GM18858 (cell line): ENCODE measurements at regions not wholly inside any gene's neighbourhood (a gene's known extent, or its start where the extent isn't known, plus 50 kb on each side); places are given as distances from the start of the nearest gene placed in this dataset.

Source experiments
- ATAC-seq: cut with Tn5 transposase; IDR thresholded peaks from one replicate; pipeline ENCODE4 v1.9.1; 2021; ENCODE audit not compliant: unreplicated experiment

- no peak for ATAC-seq
Observed at GRCh38 chr9:38287420-38287985, 105.0 kb upstream of the ALDH1B1 start.

DNA sequence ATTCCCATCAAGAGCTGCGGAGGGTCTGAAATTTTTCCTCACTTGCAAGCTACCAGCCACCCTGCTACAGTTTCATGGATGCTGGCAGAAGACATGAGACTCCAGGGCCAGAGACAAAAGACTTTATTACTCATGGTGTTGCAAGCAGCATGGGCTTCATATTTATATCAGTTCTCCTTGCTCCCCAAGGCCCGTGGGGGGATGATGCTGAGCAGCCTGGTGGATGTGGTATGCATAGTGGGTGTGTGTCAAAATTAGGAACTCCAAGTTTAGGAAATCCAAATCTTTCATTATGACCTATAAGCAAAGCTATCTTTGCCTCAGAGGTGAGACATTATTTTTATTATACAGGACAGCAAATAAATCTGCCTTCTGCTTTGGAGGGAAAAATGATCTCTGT, 105.7 kb upstream of the ALDH1B1 start:
- no peak for ATAC-seq

GRCh38 chr9:38286357-38286756, 106.1 kb upstream of the ALDH1B1 start:
- no peak for ATAC-seq

GRCh38 chr9:38285236-38285635, 107.3 kb upstream of the ALDH1B1 start:
- no peak for ATAC-seq

- ATAC-seq, result no peak
Observed at GRCh38 chr9:38284588-38285051, 107.9 kb upstream of the ALDH1B1 start.

GRCh38 chr9:38284039-38284575, 108.4 kb upstream of the ALDH1B1 start:
- ATAC-seq, result no peak

DNA sequence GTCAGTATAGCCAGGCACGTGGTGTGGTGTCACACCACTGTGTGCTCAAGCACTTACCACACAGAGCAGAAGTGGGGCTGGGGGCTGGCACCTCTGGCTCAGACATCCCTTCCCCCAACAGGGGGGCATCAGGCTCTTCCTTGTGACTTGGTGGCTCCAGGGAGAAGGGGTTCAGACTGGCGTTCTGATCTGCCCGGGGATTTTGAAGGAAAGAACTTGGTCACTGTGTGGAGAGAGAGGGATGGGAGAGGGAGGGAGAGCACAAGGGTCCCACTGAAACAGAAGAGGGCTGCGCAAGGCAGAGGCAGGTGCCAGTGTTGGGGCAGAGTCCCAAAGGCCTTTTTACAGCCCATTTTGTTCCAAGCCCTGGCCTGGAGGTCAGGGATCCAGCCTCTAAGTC, 109.7 kb upstream of the ALDH1B1 start:
- ATAC-seq, result no peak

DNA sequence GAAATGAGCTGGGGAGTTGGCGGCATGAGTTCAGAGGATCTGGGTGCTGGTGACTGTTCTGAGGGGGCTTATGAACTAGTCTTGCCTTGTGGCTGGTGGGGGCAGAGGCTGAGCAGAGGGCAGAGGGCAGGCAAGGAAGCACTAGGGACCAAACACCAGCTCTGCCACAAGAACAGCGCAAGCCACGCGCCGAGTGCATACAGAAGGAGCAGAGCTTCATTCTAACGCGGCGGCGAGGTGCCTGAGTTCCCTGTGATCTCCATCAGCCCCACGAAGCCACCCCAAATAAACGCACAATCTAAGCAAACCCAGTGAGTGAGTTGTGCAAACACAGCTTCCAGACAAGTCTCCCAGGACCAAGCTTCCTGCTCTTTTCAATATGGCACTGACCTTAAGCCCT, 110.6 kb upstream of the ALDH1B1 start:
- ATAC-seq, result no peak

DNA sequence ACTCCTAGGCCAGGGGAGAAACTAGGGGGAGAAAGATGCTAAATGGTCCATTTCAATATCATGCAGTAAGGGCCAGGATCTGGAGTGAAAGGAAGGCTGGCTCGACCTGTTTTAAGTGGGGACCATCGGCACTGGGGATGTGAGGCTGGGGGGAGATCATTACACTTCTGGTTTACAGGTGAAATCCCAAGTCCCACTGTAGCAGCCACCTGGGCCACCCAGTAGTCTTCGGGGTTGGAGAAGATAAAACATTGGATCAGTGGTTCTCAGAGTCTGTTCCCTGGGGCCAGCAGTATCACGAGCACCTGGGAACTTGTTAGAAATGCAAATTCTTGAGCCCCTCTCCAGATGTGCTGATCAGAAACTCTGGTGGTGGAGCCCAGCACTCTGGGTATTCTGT, 111.3 kb upstream of the ALDH1B1 start:
- ATAC-seq, result no peak

DNA sequence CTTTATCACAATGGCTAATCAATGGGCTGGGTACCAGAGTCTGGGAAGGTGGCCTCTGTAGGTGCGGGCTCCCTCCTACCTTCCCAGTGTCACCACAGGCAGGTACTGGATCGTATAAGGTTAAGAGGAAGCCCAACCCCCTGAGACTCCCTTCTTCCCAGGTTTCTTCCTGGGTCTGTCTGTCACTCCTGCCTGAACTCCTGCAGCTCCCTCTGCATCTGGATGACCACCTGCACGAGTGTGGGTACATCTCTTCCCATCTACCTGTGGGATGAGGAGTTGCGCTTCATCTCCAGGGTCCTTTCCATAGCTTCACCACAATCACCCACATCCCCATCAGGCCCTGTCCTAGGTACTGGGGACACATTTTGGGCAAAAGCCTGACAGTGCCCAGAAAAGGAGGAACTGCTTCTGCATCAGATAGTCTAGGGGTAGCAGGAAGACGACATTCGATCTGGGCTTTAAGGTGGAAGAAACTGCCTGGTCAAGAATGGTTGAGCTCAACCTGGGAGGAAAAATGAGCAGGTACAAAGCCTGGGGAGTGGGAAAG, 112.2 kb upstream of the ALDH1B1 start:
- no peak for ATAC-seq

- ATAC-seq, result no peak
Observed at GRCh38 chr9:38278931-38279679, 113.4 kb upstream of the ALDH1B1 start.

GRCh38 chr9:38278457-38278856, 114.0 kb upstream of the ALDH1B1 start:
- no peak for ATAC-seq

GRCh38 chr9:38277601-38278200, 114.8 kb upstream of the ALDH1B1 start:
- no peak for ATAC-seq

DNA sequence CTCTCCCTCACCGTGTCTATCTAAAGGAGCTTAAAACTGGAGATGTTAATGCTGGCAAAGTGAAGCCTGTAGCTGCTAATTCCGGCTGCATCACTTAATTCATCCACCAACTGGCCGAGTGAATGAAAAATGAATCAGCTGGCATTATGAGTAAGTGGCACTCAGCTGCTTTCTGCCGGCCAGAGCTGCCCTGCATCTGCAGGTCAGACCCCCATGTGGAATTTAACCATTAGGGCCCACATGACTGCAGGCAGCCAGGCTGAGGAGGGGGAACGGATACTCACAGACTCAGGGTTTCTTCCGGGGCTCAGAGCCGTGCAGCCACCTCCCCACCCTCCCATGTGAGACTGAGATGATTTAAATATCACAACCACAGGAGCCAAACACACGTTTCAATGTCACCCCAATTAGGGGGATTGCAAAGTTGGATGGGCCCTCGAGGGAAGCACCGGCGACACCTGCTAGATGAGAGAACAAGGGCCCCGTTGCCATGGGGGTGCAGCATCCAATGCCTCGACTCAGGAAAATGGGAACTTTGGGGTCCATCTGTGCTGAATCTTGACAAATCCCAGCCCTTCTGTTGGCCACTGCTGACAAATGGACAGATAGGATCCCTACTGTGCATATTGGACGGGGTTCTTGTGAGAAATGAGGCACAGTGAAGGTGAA, 115.6 kb upstream of the ALDH1B1 start:
- ATAC-seq, result no peak

- ATAC-seq, result no peak
Observed at GRCh38 chr9:38274800-38275199, 117.7 kb upstream of the ALDH1B1 start.

- ATAC-seq, result no peak
Observed at GRCh38 chr9:38272710-38273109, 119.8 kb upstream of the ALDH1B1 start.

DNA sequence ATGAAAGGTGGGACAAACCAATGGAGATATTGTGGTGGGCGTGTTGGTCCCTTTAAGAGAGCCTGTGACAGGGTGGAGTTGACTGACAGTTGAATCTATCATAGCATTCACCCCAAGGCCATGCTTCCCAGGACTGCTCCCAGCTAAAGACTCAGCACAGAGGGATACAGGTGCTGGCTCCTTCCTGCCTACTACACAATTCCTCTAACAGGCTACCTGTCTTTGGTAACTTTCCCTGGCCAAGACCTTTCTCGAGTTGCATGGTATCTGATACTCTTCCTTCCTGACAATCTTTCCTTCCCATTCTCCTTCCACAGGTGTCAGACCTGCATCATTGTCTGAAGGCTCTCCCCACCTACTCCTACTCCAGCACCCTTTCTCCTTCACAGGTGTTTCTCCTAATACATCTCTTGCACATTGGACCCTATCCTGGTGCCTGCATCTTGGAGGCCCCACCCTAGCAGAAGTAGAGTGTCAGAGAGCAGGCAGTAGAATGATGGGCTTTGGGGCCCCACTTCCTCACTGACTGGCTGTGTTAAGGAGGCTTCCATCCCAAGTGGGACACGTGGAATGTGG, 120.7 kb upstream of the ALDH1B1 start:
- no peak for ATAC-seq

DNA sequence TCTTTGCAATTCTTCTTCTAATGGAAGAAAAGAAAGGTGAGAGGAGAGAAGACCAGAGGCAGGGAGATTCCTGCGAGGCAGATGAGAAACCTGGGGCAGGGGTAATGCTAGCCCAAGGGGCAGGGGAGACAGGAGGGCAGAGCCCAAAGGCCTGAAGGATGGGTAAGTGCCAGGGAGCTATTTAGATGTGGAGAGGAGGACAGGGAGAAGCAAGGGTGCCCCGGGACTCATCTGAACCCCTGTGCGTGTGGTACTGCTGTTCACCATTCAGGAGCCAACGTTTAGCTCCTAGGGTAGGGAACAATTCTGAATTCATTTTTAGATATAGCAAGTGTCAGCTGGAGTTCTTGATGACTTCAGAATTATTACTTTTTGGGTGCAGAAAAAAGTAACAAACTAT, 122.7 kb upstream of the ALDH1B1 start:
- ATAC-seq, result no peak

DNA sequence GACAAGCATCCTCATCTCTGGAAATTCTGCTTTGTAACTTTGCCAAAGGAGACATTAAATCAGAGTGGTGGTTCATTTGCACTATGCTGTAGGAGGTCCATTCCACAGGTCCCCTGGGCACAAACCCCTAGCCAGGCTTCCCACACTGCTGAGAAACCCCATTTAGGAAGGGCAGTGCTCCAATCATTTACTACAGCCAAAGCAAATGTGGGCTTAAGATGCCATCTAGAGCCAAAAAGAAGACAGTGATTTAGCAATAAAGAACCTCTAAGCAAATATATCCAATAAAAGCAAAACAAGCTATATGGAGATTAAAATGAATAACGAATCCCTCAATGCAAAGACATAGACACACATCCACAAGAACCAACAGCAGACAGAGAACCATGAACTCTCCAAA, 129.0 kb upstream of the ALDH1B1 start:
- no peak for ATAC-seq

- ATAC-seq, result no peak
Observed at GRCh38 chr9:38259519-38260218, 132.8 kb upstream of the ALDH1B1 start.
